ENCODE measurements at regions not wholly inside any gene's neighbourhood (a gene's known extent, or its start where the extent isn't known, plus 50 kb on each side); places are given as distances from the start of the nearest gene placed in this dataset.

DNA sequence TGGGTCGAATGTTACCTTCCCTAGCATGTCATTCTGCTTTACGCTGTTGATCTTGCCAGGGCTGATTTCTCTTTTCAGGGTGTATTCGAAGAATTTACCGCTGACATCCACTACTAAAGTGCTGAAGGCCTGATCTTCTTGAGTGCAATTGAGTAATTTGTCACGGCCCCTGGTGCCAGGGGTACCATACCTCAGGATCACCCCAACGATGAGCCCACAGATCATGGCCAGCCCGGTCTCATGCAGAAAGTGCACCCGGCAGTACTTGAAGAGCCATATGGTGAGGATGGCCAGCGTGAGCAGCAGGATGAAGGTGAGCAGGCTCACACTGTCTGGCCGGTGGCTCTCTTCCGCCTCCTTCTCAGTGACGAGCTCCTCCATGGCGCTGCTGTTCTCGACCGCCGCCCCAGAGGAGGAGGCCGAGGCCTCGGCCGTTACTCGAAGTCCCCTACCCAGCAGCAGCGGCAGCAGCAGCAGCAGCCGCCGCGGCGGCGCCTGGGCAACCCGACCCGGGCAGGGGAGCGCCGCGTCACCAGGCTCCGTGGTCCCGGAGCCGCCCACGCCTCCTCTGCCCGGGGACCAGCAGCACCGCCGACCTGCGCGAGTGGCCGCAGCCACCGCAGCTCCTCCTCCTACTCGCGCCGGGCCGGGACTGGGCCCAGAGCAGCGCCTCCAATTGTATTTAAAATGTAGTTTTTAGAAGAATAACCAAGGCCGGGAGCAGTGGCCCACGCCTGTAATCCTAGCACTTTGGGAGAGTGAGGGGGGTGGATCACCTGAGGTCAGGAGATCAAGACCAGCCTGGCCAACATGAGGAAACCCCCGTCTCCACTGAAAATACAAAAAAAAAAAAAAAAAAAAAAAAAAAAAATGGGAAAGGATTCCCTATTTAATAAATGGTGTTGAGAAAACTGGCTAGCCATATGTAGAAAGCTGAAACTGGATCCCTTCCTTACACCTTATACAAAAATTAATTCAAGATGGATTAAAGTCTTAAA is 58.5 kb upstream of the TMPO start:
- Histone ChIP-seq H3K9ac (ENCODE audit: insufficient read depth, low read length, poor library complexity, severe bottlenecking) (peak overlapping the region; percentile 71), H4K20me1 (ENCODE audit: insufficient read depth, low read length) (no peaks in the 10 kb centered on the region), H2AFZ (ENCODE audit: insufficient read depth, low read depth, low read length, poor library complexity, severe bottlenecking) (peak overlapping the region; percentile 78), H3K9me3 (replicated peaks in 1 of 2; ENCODE audit: control insufficient read depth in 1 of 2, insufficient read depth in 1 of 2, low read length in 2 of 2) (peaks cover 0 to 6% of the 10 kb centered on the region in 2 donors), H3K4me1 (ENCODE audit: control insufficient read depth in 1 of 2, insufficient read depth in 2 of 2, low read length in 2 of 2) (peaks cover 38 to 50% of the 10 kb centered on the region in 2 donors), H3K4me3 (replicated peaks in 1 of 3; ENCODE audit: low read depth in 2 of 3, low read length in 3 of 3) (peak overlapping the region; percentile 54 to 76 (median 57)), H3K27ac (ENCODE audit: low read depth in 1 of 2, low read length in 2 of 2) (peak overlapping the region; percentile 67 to 89), H3K4me2 (replicated peaks; ENCODE audit: extremely low read depth, low read length, poor library complexity, severe bottlenecking) (peak overlapping the region; percentile 82), H3K36me3 (replicated peaks in 1 of 2; ENCODE audit: control insufficient read depth in 1 of 2, insufficient read depth in 2 of 2, low read length in 2 of 2) (no peaks in the 10 kb centered on the region), H3K79me2 (ENCODE audit: insufficient read depth, low read length) (peaks cover 19% of the 10 kb centered on the region), H3K27me3 (ENCODE audit: control insufficient read depth in 2 of 2, insufficient read depth in 2 of 2, low read length in 2 of 2) (no peaks in the 10 kb centered on the region)
- TF ChIP-seq, protein P1, sequence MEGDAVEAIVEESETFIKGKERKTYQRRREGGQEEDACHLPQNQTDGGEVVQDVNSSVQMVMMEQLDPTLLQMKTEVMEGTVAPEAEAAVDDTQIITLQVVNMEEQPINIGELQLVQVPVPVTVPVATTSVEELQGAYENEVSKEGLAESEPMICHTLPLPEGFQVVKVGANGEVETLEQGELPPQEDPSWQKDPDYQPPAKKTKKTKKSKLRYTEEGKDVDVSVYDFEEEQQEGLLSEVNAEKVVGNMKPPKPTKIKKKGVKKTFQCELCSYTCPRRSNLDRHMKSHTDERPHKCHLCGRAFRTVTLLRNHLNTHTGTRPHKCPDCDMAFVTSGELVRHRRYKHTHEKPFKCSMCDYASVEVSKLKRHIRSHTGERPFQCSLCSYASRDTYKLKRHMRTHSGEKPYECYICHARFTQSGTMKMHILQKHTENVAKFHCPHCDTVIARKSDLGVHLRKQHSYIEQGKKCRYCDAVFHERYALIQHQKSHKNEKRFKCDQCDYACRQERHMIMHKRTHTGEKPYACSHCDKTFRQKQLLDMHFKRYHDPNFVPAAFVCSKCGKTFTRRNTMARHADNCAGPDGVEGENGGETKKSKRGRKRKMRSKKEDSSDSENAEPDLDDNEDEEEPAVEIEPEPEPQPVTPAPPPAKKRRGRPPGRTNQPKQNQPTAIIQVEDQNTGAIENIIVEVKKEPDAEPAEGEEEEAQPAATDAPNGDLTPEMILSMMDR (IDR thresholded peaks at IDR 0.05) = no peak
- 15% methylated on average over 33 of the region's 50 CpGs for WGBS (ENCODE audit: insufficient coverage)
- Mint-ChIP-seq H3K36me3 (peaks cover 15 to 22% of the 10 kb centered on the region in 2 donors), H3K27me3 (ENCODE audit: low read depth in 3 of 3) (peaks cover 6 to 8% (median 7%) of the 10 kb centered on the region in 3 donors), H3K9me3 (peaks cover 2 to 19% (median 10%) of the 10 kb centered on the region in 7 donors), H3K27ac (peak overlapping the region; percentile 90 to 97 (median 95)), H3K4me1 (peaks cover 41% of the 10 kb centered on the region), H3K4me3 (peak overlapping the region; percentile 83 to 94)
- DNase-seq = peak; percentile 60 to 76 (median 68)
- intact Hi-C loops (cut with micrococcal nuclease) = no loop called here

DNA sequence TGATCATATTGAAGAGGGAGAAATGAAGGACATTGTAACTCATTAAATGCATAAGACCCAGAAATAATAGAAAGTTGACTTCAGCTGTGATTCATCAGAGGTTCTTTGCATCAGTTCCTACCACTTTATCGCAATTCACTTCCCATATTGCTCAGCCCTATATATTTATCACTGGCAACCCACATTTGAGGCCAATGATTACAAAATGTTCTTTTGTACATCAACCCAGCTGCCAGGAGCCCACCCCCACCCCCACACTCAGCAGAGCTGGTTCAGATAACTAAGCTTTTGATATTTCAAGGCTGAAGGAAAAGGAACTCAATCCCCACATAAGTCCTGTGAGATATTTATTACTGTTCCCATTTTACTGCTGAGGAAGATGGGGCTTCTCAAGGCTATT is 51.2 kb upstream of the TMPO start:
- Mint-ChIP-seq H3K4me1 (peaks cover 69% of the 10 kb centered on the region), H3K4me3 (peak overlapping the region in 1 of 2 donors; percentile 39), H3K27me3 (ENCODE audit: low read depth in 3 of 3) (peaks cover 0 to 2% (median 0%) of the 10 kb centered on the region in 3 donors), H3K36me3 (peaks cover 0 to 3% of the 10 kb centered on the region in 2 donors), H3K9me3 (peaks cover 0 to 7% (median 0%) of the 10 kb centered on the region in 7 donors), H3K27ac (peak overlapping the region; percentile 89 to 98 (median 94))
- WGBS (ENCODE audit: insufficient coverage) = 0% methylated on average over 1 of the region's 1 CpG
- TF ChIP-seq, protein P1 (IDR thresholded peaks at IDR 0.05) = no peak
- intact Hi-C loops (cut with micrococcal nuclease) = loop anchor here in 1 of 2 donors (2.0 kb wide), 1 partner anchor 25 kb away; no protein-coding TSS in a partner anchor
- Histone ChIP-seq H3K4me1 (ENCODE audit: control insufficient read depth in 1 of 2, insufficient read depth in 2 of 2, low read length in 2 of 2) (peaks cover 61 to 69% of the 10 kb centered on the region in 2 donors), H3K4me2 (replicated peaks; ENCODE audit: extremely low read depth, low read length, poor library complexity, severe bottlenecking) (peak overlapping the region; percentile 52), H3K27ac (ENCODE audit: low read depth in 1 of 2, low read length in 2 of 2) (peak overlapping the region; percentile 55 to 81), H3K9ac (ENCODE audit: insufficient read depth, low read length, poor library complexity, severe bottlenecking) (no peak overlapping the region), H3K27me3 (ENCODE audit: control insufficient read depth in 2 of 2, insufficient read depth in 2 of 2, low read length in 2 of 2) (no peaks in the 10 kb centered on the region), H3K36me3 (replicated peaks in 1 of 2; ENCODE audit: control insufficient read depth in 1 of 2, insufficient read depth in 2 of 2, low read length in 2 of 2) (no peaks in the 10 kb centered on the region), H3K9me3 (replicated peaks in 1 of 2; ENCODE audit: control insufficient read depth in 1 of 2, insufficient read depth in 1 of 2, low read length in 2 of 2) (no peaks in the 10 kb centered on the region), H4K20me1 (ENCODE audit: insufficient read depth, low read length) (no peaks in the 10 kb centered on the region), H3K79me2 (ENCODE audit: insufficient read depth, low read length) (no peaks in the 10 kb centered on the region), H2AFZ (ENCODE audit: insufficient read depth, low read depth, low read length, poor library complexity, severe bottlenecking) (no peak overlapping the region), H3K4me3 (replicated peaks in 1 of 3; ENCODE audit: low read depth in 2 of 3, low read length in 3 of 3) (peak overlapping the region in 1 of 3 experiments; percentile 44)
- peak; percentile 81 to 93 (median 89) for DNase-seq
